H9 (cell line): ENCODE measurements at regions not wholly inside any gene's neighbourhood (a gene's known extent, or its start where the extent isn't known, plus 50 kb on each side); places are given as distances from the start of the nearest gene placed in this dataset.

Source experiments
- DNase-seq: peaks from one replicate; pipeline ENCODE4 v3.0.0-alpha.2; 2017
- H2AFZ ChIP-seq: one replicate; pipeline ENCODE4 v1.6.1; 2013; ENCODE audit warnings: mild to moderate bottlenecking, low read length, control low read depth, moderate library complexity
- H2AK5ac ChIP-seq: 2 replicates; pipeline ENCODE4 v1.6.1; 2013; ENCODE audit warnings: low read length, control low read depth, mixed read lengths; ENCODE audit not compliant: insufficient read length
- H2BK120ac ChIP-seq: one replicate; pipeline ENCODE4 v1.6.1; 2013; ENCODE audit warnings: low read depth, mild to moderate bottlenecking, low read length, control low read depth, inconsistent platforms; ENCODE audit not compliant: poor library complexity, severe bottlenecking
- H2BK12ac ChIP-seq: 2 replicates; pipeline ENCODE4 v1.6.1; 2013; ENCODE audit warnings: low read length, control low read depth, mixed read lengths, low read depth; ENCODE audit not compliant: insufficient read length
- H2BK15ac ChIP-seq: 2 replicates; pipeline ENCODE4 v1.6.1; 2013; ENCODE audit warnings: low read depth, low read length, control low read depth
- H2BK20ac ChIP-seq: one replicate; pipeline ENCODE4 v1.6.1; 2013; ENCODE audit warnings: low read depth, mild to moderate bottlenecking, low read length, control low read depth, inconsistent platforms; ENCODE audit not compliant: poor library complexity, severe bottlenecking
- H2BK5ac ChIP-seq: 2 replicates; pipeline ENCODE4 v1.6.1; 2013; ENCODE audit warnings: low read length, control low read depth, mixed read lengths; ENCODE audit not compliant: insufficient read length
- H3K14ac ChIP-seq: 2 replicates; pipeline ENCODE4 v1.6.1; 2013; ENCODE audit warnings: low read length, control low read depth; ENCODE audit not compliant: insufficient read depth
- H3K18ac ChIP-seq: 2 replicates; pipeline ENCODE4 v1.6.1; 2013; ENCODE audit warnings: low read depth, mild to moderate bottlenecking, mixed read lengths, low read length, control low read depth; ENCODE audit not compliant: insufficient read length
- H3K23ac ChIP-seq: 2 replicates; pipeline ENCODE4 v1.6.1; 2013; ENCODE audit warnings: low read length, control low read depth, mixed read lengths, low read depth; ENCODE audit not compliant: insufficient read length
- H3K23me2 ChIP-seq: 2 replicates; pipeline ENCODE4 v1.6.1; 2013; ENCODE audit warnings: low read depth, mild to moderate bottlenecking, mixed read lengths, low read length, control low read depth; ENCODE audit not compliant: insufficient read length, poor library complexity, severe bottlenecking
- H3K27ac ChIP-seq: 2 replicates; pipeline ENCODE4 v1.5.1; 2013; ENCODE audit warnings: low read length, control low read depth, mixed read lengths, low read depth; ENCODE audit not compliant: insufficient read length
- H3K27me3 ChIP-seq: 2 replicates; pipeline ENCODE4 v1.6.1; 2013; ENCODE audit warnings: low read length, control low read depth, inconsistent platforms; ENCODE audit not compliant: insufficient read depth
- H3K4ac ChIP-seq: 2 replicates; pipeline ENCODE4 v1.6.1; 2013; ENCODE audit warnings: low read depth, mild to moderate bottlenecking, control low read depth, inconsistent platforms, low read length, moderate library complexity
- H3K4me1 ChIP-seq: 2 replicates; pipeline ENCODE4 v1.6.1; 2013; ENCODE audit warnings: low read length, control low read depth, inconsistent platforms; ENCODE audit not compliant: insufficient read depth
- H3K4me2 ChIP-seq: 2 replicates; pipeline ENCODE4 v1.6.1; 2013; ENCODE audit warnings: low read length, control low read depth, mixed read lengths; ENCODE audit not compliant: insufficient read length, insufficient read depth
- H3K56ac ChIP-seq: 2 replicates; pipeline ENCODE4 v1.6.1; 2013; ENCODE audit warnings: low read depth, mild to moderate bottlenecking, mixed read lengths, low read length, control low read depth; ENCODE audit not compliant: insufficient read length
- H3K79me1 ChIP-seq: 2 replicates; pipeline ENCODE4 v1.6.1; 2013; ENCODE audit warnings: low read depth, mild to moderate bottlenecking, moderate library complexity, low read length, control low read depth, inconsistent platforms; ENCODE audit not compliant: insufficient read depth, poor library complexity, severe bottlenecking
- H3K79me2 ChIP-seq: 2 replicates; pipeline ENCODE4 v1.6.1; 2013; ENCODE audit warnings: low read length, control low read depth, inconsistent platforms; ENCODE audit not compliant: insufficient read depth
- H3K9ac ChIP-seq: 2 replicates; pipeline ENCODE4 v1.6.1; 2013; ENCODE audit warnings: low read length, control low read depth, mixed read lengths; ENCODE audit not compliant: insufficient read length; ENCODE audit errors: extremely low read depth
- H3K9me3 ChIP-seq: one replicate; pipeline ENCODE4 v1.6.1; 2013; ENCODE audit warnings: low read depth, low read length, inconsistent platforms; ENCODE audit not compliant: control insufficient read depth
- H3T11ph ChIP-seq: one replicate; pipeline ENCODE4 v1.6.1; 2013; ENCODE audit warnings: mild to moderate bottlenecking, low read length, control low read depth, inconsistent platforms
- H4K20me1 ChIP-seq: one replicate; pipeline ENCODE4 v1.6.1; 2013; ENCODE audit not compliant: control insufficient read depth, insufficient read length, insufficient read depth
- H4K5ac ChIP-seq: 2 replicates; pipeline ENCODE4 v1.6.1; 2013; ENCODE audit warnings: low read depth, mild to moderate bottlenecking, mixed read lengths, low read length, control low read depth; ENCODE audit not compliant: insufficient read length
- H4K8ac ChIP-seq: replicated peaks from 2 replicates; pipeline ENCODE4 v1.6.1; 2013; ENCODE audit warnings: low read length, control low read depth, mixed read lengths, low read depth; ENCODE audit not compliant: insufficient read length
- H4K91ac ChIP-seq: 2 replicates; pipeline ENCODE4 v1.6.1; 2013; ENCODE audit warnings: low read depth, mild to moderate bottlenecking, moderate library complexity, mixed read lengths, low read length, control low read depth; ENCODE audit not compliant: insufficient read length
- H3K27ac Mint-ChIP-seq, 3 experiments: 2 replicates in 2 of 3; 3 replicates in 1 of 3; pipeline ENCODE4 v1.8.0; 2020 to 2021; ENCODE audit warnings: mixed read lengths in 3 of 3, mild to moderate bottlenecking in 1 of 3, moderate library complexity in 1 of 3
- H3K27me3 Mint-ChIP-seq: 2 replicates; pipeline ENCODE4 v1.8.0; 2021; ENCODE audit warnings: low read depth, mild to moderate bottlenecking, moderate library complexity, mixed read lengths
- H3K36me3 Mint-ChIP-seq, 3 experiments: 2 replicates in 2 of 3; 3 replicates in 1 of 3; pipeline ENCODE4 v1.8.0; 2020 to 2021; ENCODE audit warnings: low read depth in 3 of 3, mixed read lengths in 3 of 3; ENCODE audit not compliant: insufficient read depth in 1 of 3
- H3K4me1 Mint-ChIP-seq, 2 experiments: 2 replicates each; pipeline ENCODE4 v1.8.0; 2020; ENCODE audit warnings: mixed read lengths in 2 of 2
- H3K4me3 Mint-ChIP-seq, 2 experiments: 2 replicates in 1 of 2; 3 replicates in 1 of 2; pipeline ENCODE4 v1.8.0; 2020 to 2021; ENCODE audit warnings: mild to moderate bottlenecking in 2 of 2, mixed read lengths in 2 of 2, moderate library complexity in 1 of 2
- H3K9me3 Mint-ChIP-seq, 2 experiments: 2 replicates in 1 of 2; 3 replicates in 1 of 2; pipeline ENCODE4 v1.8.0; 2020; ENCODE audit warnings: mild to moderate bottlenecking in 2 of 2, mixed read lengths in 2 of 2, moderate library complexity in 1 of 2
- CTCF ChIP-seq: fragments of 200-600 bp; sonication (generic); conservative IDR thresholded peaks from 3 replicates; pipeline ENCODE4 v1.8.0; 2021; ENCODE audit warnings: antibody characterized with exemption, mild to moderate bottlenecking
- WGBS: extraction: QIAGEN DNeasy Blood & Tissue Kit; methylation state at CpG from one replicate; pipeline ENCODE4 v1.1.7; 2013; ENCODE audit warnings: missing lambda C conversion rate, low lambda C conversion rate, mixed read lengths; ENCODE audit not compliant: insufficient read length; ENCODE audit errors: extremely low coverage; 5-methylcytosine and 5-hydroxymethylcytosine counted together

DNA sequence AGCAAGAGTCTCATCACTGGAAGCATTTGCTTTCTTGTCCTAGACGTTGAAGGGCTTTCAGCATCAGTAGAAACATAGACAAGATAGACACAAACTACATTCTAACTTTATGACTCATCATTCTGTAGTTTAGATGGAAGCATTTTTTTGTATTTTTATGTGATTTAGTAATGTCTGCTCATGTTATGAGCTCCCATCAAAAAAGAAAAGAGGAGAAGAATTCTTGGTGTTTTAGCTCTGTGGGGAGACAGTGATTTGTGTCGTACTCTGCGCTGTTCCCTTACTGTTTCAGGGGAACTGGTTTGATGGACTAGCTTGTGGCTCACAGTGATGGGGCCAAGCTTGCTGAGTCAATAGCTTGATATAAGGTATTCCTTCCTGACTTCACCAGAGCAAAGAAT, 159.2 kb upstream of the WWC1 start:
- Histone ChIP-seq H2AK5ac (no peak overlapping the region), H3K4me1 (no peaks in the 10 kb centered on the region), H3K56ac (no peak overlapping the region), H2BK5ac (no peak overlapping the region), H3K23me2 (no peaks in the 10 kb centered on the region), H2AFZ (no peak overlapping the region), H3K14ac (no peak overlapping the region), H2BK120ac (no peak overlapping the region), H3K4me2 (no peak overlapping the region), H4K5ac (no peak overlapping the region), H2BK20ac (no peak overlapping the region), H2BK15ac (no peak overlapping the region), H3K23ac (no peak overlapping the region), H3T11ph (no peak overlapping the region), H3K27me3 (no peaks in the 10 kb centered on the region), H3K9ac (no peak overlapping the region), H3K9me3 (no peaks in the 10 kb centered on the region), H2BK12ac (no peak overlapping the region), H3K18ac (no peak overlapping the region), H4K8ac (no peak overlapping the region), H3K4ac (no peak overlapping the region), H4K20me1 (no peaks in the 10 kb centered on the region), H3K79me2 (no peaks in the 10 kb centered on the region), H3K79me1 (no peaks in the 10 kb centered on the region), H3K27ac (no peak overlapping the region), H4K91ac (no peak overlapping the region)
- no peak for DNase-seq
- peaks cover 13 to 30% of the 10 kb centered on the region in 2 experiments for H3K4me1 Mint-ChIP-seq
- TF ChIP-seq CTCF: no peak
- no peak overlapping the region for H3K27ac Mint-ChIP-seq
- peaks cover 3% of the 10 kb centered on the region for H3K27me3 Mint-ChIP-seq
- no peak overlapping the region for H3K4me3 Mint-ChIP-seq
- WGBS: no CpG with 5 or more reads among the region's 3 CpGs
- no peaks in the 10 kb centered on the region for H3K36me3 Mint-ChIP-seq
- H3K9me3 Mint-ChIP-seq: no peaks in the 10 kb centered on the region
